Non-pigmented ciliary epithelial cell (primary cell): ENCODE measurements at regions not wholly inside any gene's neighbourhood (a gene's known extent, or its start where the extent isn't known, plus 50 kb on each side); places are given as distances from the start of the nearest gene placed in this dataset.

Experiments
- DNase-seq: peaks from one replicate; pipeline ENCODE4 v3.0.0-alpha.2; 2010; ENCODE audit warnings: low read depth

DNA sequence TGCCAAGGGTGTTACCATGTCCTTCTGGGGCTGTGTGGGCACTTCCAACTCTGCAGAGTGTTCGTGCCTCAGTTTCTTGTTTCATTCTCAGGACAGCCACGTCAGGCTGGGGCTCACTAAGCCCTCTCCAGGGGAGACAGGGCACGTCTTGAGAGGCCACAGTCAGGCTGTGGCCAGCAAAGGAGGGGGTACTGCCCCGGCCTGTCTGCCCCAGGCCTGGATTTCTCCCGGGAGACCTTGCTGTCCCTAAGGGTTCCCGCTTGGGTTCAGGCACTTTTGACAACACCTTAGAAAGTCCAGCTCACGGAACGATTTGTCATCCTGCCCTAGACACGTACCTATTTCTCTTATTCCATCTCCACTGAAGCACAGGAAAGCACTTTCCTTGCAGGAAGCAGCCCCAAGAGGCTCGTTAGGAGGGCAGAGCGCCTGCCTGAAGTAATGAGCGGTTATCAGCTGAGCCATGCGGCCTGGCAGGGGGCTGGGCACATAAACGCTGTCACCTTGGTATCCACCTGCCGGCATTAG, 290.4 kb upstream of the RTL1 start:
- no peak for DNase-seq

DNA sequence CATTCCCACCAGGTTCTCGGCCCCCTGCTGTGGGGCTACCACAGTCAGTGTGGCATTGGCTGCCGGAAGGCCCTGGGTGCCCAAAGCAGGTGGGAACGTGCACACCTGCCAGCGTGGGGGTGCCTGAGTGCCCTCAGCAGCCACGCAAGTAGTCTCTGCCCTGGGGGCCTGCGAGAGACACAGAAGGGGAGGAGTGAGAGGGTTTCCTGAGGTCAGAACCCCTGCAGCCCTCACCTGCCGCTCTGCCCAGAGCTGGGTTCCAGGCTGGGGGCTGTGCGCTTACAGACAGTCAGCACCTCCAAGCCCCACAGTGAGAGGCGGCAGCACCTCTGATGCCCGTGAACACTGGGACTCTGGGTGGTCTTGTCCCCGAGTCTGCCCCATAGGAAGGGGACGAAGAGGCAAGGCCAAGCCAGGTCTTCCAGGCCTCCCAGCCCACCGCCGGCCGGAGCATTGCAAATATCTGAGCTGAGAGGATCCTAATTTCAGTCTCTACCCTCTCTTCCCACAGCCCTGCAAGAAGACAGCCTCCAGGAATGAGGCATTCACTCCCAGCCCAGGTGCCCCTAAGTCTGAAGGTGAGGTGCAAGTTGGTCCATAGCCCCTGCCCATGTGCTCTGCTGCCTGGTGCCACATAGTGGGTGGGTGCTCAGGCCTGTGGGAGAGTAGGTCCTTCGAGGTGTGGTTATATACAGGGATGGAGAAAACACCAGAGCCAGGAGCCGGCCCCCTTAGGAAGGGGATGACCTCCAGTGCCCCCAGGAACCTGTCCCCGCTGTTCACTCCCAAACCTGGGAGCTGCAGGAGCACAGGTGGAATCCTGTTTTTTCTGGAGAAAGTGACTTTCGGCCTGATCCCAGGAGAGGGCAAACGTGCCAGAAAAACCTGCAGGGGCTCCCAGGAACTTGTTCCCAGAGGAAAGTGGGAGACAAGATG, 291.1 kb upstream of the RTL1 start:
- DNase-seq, result no peak

DNA sequence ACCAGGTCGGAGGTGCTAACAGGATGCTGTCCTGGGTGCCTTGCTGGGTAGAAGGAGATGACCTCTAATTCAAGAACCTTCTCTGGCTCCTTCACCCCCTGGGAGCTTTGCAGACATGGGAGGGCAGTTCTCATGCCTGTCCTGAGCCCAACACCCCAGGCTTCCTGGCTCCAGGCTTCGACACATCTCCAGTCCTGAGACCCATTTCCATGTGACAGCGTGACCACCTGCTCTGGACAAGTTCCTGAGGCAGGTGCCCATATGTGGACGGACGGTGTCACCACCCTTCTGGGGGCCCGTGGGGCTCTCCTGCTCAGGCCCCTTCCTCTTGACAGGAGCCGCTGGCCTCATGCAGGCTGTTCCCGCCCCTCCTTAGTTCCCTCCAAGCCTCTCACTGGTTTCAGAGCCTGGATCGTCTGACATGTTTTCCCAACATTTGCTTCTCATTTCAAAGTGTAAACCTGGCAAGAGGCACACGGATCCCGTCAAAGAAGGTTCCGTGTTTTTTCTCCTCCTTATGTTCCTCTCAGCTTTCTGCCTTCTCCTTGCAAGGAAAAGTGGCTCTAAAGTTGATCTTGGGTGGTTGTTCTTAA, 291.9 kb upstream of the RTL1 start:
- no peak for DNase-seq

DNA sequence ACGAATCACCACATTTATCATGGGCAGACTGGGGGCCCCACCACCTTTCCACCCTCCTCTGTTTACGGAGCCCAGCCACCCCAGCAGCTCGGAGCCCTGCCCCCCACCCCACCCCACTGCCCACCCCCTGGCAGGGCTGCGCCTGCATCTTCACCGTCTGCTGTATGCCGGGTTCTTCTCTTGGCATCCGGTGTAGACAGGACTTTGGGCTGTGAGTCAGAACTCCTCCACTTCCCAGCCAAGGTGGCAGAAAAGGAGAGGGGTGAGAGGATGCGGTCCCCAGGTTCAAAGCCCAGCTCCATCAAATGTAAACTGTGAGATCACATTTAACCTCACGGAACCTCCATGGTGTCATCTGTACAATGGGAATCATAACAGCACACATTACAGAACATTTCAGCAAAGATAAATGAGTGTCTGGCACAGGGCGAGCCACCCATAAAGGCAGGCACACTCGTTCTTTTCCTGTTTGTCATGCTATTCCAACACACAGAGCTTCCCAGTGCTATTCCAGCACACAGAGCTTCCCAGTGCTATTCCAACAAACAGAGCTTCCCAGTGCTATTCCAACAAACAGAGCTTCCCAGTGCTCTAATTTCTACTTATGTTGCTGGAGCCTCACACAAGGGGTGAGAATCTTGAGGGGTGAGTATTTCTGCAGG, 292.7 kb upstream of the RTL1 start:
- DNase-seq, result no peak

DNA sequence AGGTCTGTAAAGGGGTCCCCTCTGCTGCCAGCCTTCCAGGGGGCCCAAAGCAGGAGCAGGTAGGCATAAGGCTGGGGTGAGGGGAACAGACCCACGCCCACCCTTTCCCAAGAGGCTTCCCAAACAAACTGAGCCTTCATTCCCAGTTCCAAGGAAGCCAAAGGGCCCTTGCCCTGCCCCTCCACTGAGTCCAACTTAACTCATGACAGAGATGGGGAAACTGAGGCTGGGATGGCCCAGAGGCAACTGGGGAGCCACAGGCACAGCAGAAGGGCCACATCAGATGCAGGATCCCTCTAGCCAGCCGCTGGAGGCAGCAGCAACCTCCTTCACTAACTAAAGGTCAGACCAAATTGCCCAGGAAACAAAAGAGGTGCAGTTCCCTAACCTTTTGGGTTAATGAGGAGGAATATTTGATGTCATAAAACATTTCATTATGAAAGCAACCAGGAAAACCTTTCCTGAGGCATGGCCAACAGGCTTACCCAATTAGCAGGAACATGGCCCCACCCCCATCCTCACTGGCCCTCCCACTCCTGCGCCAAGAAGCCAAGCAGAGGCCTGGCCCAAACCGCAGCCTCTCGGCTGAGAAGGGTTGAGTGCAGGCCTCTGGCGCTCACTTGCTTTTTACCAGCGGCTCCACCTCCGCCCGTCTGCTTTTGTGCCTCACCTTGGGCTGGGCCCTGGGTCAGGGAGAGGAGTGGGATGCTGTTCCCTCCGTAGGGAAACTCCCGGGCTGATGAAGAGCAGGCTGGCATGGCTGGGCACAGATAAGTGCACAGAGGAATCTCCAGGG, 293.5 kb upstream of the RTL1 start:
- no peak for DNase-seq

DNA sequence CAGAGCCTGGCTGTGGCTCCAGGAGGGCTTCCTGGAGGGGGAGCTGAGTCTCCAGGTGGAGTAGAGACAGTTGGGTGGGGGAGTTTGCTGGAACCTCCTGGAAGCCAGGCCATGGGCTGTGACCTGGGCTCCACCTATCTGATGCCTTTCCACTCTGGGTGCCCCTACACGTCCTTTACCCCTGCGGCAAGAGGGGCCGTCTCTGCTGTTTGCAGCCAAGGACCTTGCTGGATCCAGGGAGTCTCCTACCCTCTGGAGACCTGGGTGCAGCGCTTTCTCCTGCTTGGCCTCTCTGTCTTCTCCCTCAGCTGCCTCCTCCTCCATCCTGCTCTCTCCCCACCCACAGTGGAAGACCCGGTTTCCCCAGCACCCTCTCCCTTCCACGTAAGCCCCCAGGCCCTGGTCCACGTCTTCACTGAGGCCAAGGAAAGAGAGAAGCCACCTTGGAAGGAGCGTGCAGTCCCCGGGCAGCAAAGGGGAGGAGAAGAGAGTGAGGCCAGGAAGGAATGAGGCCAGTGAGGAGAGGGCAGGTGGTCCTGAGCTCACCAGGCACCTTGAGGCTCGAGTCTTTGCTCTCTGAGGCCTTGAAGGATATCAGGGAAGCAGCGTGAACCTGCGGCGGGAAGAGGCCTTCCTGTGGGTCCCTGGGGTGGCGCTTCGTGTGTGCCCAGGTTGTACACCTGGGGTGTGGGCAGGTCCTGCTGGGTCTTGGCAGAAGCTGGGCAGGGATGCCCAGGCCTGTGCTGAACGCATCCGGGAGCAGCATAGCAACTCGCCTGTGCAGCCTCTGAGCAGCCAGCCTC, 294.3 kb upstream of the RTL1 start:
- no peak for DNase-seq

DNA sequence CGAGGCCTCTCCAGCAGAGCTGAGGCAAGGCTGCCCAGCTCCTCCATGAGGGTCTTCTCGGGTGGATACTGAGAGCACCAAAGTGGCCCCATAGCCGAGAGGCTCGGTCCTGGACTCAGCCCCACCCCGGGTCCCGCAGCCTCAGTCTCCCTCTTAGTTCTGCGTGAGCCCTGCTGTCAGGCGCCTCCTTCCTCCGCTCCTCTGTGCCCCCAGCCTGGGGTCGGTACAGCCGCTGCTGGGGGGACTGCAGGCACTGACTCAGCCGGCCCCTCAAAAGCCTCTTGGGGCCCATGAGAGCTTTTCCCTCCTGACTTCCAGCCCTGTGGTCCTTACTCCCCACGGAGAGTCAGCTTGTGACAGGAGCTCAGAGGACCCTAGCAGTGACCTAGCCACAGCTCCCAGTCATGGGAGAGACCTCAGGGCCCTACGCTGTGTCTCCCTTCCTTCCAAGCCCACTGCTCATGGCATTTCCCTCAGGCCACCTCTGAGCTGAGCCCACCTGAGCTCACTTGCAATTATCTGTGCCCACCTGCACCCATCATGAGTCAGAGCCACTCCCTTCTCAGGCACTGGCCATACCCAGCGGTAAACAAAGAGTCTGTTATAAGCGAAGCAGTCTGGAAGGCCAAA, 295.0 kb upstream of the RTL1 start:
- no peak for DNase-seq

DNA sequence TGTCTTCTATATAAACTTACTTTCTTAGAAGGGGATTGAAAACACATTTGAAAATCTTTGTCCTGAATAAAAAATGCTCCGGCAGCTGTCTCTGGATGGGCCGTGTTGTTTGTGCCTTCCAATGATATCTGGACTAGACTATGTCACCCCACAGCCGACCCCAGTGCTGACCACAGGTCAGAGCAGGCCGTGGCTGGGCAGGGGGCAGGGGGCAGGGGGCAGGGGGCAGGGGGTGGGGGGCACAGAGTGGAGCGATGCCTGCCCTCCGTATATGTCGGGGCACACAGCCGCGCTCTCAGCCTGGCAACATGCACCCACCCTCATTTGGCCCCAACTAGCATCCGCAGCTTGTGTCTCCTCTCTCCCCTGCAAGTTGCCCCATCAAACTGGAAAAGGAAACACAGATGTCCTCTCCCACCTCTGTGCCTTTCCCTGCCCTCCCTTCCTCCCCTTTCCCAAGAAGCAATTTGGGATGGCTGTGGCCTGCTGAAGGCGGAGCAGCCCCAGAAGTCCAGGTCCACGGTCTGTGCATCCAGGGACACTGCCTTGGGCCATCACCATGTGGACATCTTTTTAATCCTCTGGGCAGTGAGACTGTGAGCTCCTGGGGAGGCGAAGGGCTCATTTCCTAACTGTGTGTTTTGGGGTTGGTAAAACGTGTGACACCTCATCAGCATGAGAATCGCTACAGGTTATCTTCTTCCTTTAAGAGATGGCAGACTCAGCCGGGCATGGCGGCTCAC, 295.7 kb upstream of the RTL1 start:
- DNase-seq, result no peak

DNA sequence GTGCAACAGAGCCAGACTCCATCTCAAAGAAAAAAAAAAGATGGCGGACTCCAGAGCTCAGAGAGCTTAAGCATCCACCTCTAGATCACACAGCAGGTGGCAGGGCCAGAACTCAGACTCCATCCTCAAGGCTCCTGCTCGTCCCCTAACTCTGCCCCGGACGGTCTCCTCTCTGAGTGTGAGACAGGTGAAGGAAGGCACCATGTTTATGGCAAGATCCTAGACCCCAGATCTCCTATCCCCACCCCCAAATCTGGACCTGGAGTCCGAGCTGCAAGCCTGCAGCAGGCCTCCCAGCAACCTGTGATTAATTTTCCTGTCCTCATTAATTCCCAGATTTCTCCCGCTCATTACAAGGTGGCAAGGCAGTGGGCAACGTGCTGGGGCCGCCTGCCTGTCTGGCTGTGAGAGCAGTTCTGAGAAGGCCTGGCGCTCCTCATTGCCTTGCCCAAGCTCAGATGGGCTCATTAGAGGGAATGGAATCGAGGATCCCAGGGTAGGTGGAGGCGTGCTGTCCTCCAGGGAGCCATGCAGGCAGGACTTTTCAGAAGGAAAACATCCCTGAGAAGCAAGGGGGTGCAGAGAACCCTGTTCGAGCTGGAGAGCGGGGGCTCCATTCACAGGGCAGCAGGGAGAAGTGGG, 296.6 kb upstream of the RTL1 start:
- no peak for DNase-seq

DNA sequence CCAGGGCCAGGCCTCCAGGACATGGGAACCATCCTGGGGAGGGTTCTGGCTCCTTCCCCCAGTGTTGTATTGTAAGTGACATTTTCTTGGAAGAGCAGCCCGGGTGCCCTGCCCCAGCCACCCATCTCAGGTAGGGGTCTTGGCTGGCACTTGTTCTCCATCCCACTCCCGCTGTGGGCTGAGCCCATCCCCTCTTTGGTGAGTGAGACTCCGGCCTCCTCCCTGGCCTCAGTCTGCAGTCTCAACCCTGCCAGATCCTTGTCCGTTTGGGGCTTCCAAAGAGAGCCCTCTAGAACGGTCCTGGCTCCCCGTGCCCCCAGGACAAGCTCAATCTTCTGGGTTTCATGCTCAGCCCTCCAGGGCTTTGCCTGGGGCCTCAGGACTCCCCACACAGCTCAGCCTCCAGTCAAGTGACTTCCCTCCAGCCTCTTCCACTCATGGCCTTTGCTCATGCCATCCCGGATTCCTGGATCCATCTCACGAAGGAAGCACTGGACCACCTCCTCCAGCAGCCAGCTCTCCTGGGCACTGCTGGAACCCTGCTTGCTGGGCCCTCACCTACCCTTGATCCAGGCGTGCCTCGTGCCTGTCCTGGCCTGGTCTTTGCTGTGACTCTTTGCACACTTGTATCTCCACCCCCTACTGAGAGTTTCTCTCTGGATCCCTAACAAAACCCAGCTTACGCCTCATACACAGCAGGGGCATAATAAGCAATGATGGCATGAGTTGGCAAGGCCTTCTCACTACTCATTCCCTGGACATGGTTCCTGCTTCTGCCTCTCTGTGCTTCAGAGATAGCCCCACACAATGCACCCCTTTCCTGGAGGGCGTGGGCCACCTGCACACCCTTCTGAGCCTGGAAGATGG, 297.4 kb upstream of the RTL1 start:
- no peak for DNase-seq

DNA sequence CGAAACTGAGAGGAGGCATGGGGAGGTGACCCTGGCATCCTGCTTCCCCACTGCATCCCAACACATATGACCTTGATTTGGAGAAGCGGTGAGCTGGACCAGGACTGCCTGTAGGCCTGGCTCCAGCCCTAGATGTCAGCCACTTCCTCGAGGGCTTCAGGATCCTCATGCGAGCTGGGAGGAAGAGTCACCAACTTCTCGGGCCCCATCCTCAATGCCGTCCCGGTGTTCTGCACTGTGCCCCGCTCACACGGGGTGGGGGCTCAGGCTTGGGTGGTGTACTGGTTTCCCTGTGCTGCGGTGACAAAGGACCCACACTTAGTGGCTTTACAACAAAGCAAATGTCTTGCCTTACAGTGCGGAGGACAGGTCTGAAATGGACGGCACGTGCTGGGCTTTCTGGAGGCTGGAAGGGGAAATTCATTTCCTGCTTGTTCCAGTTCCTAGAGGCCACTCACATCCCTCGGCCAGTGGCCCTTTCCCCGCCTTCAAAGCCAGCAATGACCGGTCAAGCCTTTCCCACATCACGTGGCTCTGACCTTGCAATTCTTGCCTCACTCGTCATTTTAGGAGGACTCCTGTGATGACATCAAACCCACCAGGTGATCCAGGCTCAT, 298.1 kb upstream of the RTL1 start:
- DNase-seq, result no peak

DNA sequence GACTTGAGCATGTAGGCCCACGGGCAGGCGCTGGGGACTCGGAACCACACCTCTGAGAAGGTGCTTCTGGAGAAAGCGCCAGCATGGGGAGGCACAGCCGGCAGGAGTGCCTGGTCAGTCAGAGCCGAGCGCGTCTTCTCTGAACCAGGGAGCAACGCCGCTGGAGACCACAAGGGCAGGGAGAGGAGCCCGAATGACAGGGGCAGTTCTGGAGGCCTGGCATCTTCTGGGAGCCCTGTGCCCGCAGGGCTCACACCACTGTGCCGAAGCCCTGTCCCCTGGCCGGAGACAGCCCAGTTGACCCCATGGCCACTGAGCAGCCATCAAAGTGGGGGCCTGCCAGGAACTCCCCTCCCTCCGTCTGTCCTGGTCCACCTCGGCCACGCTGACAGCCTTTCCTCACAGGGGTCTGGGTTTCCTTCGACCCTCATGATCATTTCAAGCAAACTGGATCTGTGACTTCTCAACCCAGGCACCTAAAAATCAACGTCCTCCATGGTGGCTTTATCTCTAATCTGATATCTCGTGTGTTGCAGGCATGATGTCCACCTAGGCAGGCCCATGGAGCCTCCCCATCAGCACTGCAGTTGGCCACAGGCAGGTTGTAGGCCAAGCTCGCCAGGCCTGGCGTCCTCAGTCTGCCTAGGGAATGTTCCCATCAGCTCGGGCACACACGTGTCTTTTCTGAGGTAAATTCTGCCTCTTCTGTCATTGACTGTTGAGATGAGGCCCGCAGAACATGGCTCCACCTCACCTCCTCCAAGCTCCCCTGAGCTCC, 299.3 kb upstream of the RTL1 start:
- no peak for DNase-seq

DNA sequence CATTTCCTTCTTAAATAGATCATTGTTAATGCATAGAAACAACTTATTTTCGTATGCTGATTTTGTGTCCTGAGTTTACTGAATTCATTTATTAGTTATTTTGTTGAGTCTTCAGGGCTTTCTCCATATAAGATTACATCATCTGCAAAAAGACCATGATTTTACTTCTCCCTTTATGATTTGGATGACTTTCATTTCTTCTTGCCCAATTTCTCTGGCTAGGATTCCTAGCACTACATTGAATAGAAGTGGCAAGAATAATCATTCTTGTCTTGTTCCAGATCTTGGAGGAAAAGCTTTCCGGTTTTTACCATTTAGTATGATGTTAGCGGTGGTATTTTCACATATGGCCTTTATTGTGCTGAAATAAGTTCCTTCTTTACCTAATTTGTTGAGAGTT, 303.0 kb upstream of the RTL1 start:
- DNase-seq, result no peak

DNA sequence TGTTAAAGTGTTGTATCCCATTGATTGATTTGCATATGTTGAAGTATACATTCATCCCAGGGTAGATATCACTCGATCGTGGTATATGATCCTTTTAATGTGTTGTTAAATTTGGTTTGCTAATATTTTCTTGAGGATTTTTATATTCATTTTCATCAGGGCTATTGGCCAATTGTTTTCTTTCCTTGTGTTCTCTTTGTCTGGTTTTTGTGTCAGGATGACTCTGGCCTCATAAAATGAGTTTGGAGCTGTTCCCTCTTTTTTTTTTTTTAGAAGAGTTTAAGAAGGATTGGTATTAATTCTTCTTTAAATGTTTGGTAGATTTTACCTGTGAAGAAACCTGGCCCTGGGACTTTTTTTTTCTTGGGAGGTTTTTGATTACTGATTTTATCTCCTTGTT, 303.5 kb upstream of the RTL1 start:
- no peak for DNase-seq

DNA sequence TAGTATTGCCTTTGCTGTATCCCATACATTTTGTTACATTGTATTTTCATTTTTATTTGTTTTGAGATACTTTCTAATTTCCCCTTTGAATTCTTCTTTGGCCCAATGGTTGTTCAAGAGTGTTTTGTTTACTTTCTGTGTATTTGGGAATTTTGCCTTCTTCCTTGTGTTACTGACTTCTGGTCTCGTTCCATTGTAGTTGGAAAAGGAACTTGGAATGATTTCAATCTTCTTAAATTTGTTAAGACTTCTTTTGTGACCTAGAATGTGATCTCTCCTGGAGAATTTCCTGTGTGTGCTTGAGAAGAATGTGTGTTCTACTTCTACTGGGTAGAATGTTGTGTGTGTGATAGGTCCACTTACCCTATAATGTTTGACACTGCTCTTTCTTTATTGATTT, 304.4 kb upstream of the RTL1 start:
- DNase-seq, result no peak

DNA sequence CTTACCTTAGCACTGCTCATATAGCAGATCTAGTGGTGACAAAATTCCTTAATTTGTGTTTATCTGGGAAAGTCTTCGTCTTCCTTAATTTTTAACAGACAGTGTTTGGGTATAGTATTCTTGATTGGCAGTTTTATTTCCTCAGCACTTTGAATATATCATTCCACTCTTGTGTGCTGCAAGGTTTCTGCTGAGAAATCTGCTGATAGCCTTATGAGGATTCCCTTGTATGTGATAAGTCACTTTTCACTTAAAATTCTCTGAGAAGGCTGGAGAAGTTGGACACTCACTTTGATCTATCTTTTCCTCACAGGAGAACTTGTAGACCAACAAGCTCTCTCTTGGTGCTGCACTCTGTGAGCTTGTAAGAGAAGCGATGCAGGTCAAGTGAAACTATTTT, 306.1 kb upstream of the RTL1 start:
- no peak for DNase-seq

DNA sequence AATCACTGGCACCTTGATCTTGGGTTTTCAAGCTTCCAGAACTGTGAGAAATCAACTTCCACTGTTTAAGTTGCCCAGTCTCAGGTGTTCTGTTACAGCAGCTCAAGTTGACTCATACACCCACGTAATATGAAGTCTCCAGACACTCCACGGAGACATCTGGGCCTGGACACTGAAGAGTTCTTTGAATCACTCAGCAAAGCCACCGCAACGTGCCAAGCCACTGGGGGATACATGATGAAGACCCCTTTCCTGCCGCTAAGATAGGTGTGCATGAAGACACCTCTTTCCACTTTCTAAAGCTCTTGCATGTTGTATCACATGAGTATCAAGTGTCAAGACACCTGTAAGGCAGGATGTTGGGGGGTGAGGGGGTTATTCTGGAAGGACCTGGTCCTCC, 311.7 kb upstream of the RTL1 start:
- no peak for DNase-seq
